ENCODE measurements at regions not wholly inside any gene's neighbourhood (a gene's known extent, or its start where the extent isn't known, plus 50 kb on each side); places are given as distances from the start of the nearest gene placed in this dataset.

DNA sequence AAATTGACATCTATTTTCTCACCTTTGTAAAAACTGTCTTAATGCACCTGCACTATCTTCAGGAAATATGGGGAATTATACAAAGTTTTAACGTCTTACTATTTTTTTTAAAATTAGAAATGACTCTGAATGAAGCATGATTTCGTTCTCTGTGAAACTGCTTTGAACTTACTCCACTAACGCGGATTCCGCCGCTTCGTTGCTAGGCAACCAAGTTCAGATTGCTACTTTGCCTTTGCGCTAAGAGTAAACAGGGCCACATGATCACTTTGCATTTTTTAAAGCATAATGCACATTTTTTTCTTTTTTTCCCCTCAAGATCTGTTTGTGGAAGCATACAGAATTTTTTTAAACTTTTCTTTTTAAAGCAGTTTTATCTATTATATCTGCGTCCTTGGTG is 690.5 kb downstream of the BRINP3 start:
- TF ChIP-seq, protein P1, sequence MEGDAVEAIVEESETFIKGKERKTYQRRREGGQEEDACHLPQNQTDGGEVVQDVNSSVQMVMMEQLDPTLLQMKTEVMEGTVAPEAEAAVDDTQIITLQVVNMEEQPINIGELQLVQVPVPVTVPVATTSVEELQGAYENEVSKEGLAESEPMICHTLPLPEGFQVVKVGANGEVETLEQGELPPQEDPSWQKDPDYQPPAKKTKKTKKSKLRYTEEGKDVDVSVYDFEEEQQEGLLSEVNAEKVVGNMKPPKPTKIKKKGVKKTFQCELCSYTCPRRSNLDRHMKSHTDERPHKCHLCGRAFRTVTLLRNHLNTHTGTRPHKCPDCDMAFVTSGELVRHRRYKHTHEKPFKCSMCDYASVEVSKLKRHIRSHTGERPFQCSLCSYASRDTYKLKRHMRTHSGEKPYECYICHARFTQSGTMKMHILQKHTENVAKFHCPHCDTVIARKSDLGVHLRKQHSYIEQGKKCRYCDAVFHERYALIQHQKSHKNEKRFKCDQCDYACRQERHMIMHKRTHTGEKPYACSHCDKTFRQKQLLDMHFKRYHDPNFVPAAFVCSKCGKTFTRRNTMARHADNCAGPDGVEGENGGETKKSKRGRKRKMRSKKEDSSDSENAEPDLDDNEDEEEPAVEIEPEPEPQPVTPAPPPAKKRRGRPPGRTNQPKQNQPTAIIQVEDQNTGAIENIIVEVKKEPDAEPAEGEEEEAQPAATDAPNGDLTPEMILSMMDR (IDR thresholded peaks at IDR 0.05; ENCODE audit: low read length), result no peak
- TF ChIP-seq EZH2 (IDR thresholded peaks at IDR 0.05; ENCODE audit: borderline replicate concordance, low read length), result no peak
